Chondrocyte (in vitro differentiated cells): ENCODE measurements at regions not wholly inside any gene's neighbourhood (a gene's known extent, or its start where the extent isn't known, plus 50 kb on each side); places are given as distances from the start of the nearest gene placed in this dataset.
"Not testable (repeated sequence)": the region's sequence is repeated elsewhere in the genome, so short reads cannot be mapped to it uniquely, and the experiment has no call there.

Experiments
- DNase-seq: peaks from one replicate; pipeline ENCODE4 v3.0.0; 2021; ENCODE audit warnings: mixed read lengths, low spot score
- H3K27ac Mint-ChIP-seq: one replicate; pipeline ENCODE4 v1.8.0; 2021; ENCODE audit warnings: mild to moderate bottlenecking, moderate library complexity, mixed read lengths; ENCODE audit not compliant: unreplicated experiment
- H3K27me3 Mint-ChIP-seq: 2 replicates; pipeline ENCODE4 v1.8.0; 2021; ENCODE audit warnings: low read depth, mixed read lengths
- H3K36me3 Mint-ChIP-seq: 2 replicates; pipeline ENCODE4 v1.8.0; 2021; ENCODE audit warnings: low read depth, mixed read lengths
- H3K4me1 Mint-ChIP-seq: 2 replicates; pipeline ENCODE4 v1.8.0; 2021; ENCODE audit warnings: low read depth, mild to moderate bottlenecking, mixed read lengths
- H3K4me3 Mint-ChIP-seq: one replicate; pipeline ENCODE4 v1.8.0; 2021; ENCODE audit warnings: mild to moderate bottlenecking, moderate library complexity, mixed read lengths; ENCODE audit not compliant: unreplicated experiment
- H3K9me3 Mint-ChIP-seq: 2 replicates; pipeline ENCODE4 v1.8.0; 2021; ENCODE audit warnings: low read depth, mixed read lengths
- TF ChIP-seq, protein P1 (sequence below): fragments of 200-600 bp; sonication (generic); IDR thresholded peaks from 2 replicates; pipeline ENCODE4 v1.5.0; 2021; ENCODE audit warnings: antibody characterized with exemption, mild to moderate bottlenecking, moderate library complexity

DNA sequence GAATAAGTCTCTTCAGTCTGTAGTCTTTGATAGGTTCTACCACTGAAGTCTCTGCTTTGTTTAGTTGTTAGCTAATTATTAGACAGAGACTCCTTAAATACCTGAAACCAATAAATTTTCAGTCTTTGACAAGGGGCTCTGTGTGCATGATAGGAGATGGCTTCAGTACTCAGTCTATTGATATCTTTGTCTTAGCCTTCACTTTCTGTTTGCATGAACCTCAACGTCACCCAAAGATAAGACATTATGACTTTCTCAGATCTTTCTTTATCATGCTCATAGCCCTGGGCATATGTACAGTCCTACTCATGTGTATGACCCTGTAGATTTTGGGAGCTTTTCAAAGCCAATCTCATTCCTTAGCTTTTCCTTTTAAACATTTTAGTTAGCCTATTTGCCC, 183.5 kb upstream of the GCFC2 start:
- Mint-ChIP-seq H3K4me1 (no peaks in the 10 kb centered on the region), H3K36me3 (no peaks in the 10 kb centered on the region), H3K9me3 (no peaks in the 10 kb centered on the region), H3K27me3 (peaks cover 28% of the 10 kb centered on the region), H3K4me3 (no peak overlapping the region), H3K27ac (no peak overlapping the region)
- DNase-seq, result no peak
- TF ChIP-seq, protein P1, sequence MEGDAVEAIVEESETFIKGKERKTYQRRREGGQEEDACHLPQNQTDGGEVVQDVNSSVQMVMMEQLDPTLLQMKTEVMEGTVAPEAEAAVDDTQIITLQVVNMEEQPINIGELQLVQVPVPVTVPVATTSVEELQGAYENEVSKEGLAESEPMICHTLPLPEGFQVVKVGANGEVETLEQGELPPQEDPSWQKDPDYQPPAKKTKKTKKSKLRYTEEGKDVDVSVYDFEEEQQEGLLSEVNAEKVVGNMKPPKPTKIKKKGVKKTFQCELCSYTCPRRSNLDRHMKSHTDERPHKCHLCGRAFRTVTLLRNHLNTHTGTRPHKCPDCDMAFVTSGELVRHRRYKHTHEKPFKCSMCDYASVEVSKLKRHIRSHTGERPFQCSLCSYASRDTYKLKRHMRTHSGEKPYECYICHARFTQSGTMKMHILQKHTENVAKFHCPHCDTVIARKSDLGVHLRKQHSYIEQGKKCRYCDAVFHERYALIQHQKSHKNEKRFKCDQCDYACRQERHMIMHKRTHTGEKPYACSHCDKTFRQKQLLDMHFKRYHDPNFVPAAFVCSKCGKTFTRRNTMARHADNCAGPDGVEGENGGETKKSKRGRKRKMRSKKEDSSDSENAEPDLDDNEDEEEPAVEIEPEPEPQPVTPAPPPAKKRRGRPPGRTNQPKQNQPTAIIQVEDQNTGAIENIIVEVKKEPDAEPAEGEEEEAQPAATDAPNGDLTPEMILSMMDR, result no peak

DNA sequence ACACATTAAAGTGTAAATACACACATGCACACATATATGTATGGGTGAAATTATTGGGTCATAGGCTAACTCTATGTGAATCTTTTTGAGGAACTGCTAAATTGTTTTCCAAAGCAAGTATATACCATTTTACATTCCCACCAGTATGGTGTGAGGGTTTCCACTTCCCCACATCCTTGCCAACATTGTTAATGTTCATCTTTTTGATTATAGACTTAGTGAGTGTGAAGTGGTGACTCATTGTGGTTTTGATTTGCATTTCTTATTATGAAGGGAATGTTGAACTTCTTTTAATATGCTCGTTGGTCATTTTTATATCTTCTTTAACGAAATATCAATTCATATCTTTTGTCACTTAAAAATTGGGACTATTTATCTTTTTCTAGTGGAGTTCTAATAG, 181.8 kb upstream of the GCFC2 start:
- no peak overlapping the region for H3K27ac Mint-ChIP-seq
- H3K36me3 Mint-ChIP-seq, result no peaks in the 10 kb centered on the region
- no peaks in the 10 kb centered on the region for H3K4me1 Mint-ChIP-seq
- no peak for DNase-seq
- H3K4me3 Mint-ChIP-seq, result no peak overlapping the region
- no peaks in the 10 kb centered on the region for H3K9me3 Mint-ChIP-seq
- TF ChIP-seq, protein P1, result no peak
- peaks cover 35% of the 10 kb centered on the region for H3K27me3 Mint-ChIP-seq

DNA sequence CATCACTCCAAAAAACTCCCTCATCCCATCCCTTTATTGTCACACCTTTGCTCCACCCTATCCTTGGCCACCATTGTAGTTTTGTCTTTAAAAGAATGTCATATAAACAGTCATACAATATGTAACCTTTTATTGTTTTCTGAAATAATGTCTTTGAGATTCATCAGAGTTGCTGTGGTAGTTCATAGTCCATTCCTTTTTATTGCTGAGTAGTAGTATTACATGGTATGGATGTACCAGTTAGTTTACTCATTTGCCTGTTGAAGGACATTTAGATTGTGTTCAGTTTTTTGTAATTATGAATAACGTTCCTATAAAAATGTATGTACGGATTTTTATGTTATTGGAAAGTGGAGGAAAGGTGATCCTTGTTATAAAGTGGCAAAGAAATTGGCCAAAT, 171.8 kb upstream of the GCFC2 start:
- Mint-ChIP-seq H3K27ac (no peak overlapping the region), H3K27me3 (peaks cover 12% of the 10 kb centered on the region), H3K4me3 (no peak overlapping the region), H3K9me3 (no peaks in the 10 kb centered on the region), H3K36me3 (no peaks in the 10 kb centered on the region), H3K4me1 (no peaks in the 10 kb centered on the region)
- TF ChIP-seq, protein P1, result no peak
- no peak for DNase-seq

DNA sequence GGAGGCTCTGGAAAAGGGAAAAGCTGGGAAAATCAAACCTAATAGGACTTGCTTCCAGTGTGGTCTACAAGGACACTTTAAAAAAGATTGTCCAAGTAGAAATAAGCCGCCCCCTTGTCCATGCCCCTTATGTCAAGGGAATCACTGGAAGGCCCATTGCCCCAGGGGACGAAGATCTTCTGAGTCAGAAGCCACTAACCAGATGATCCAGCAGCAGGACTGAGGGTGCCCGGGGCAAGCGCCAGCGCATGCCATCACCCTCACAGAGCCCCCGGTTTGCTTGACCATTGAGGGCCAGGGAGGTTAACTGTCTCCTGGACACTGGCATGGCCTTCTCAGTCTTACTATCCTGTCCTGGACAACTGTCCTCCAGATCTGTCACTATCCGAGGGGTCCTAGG, 164.9 kb upstream of the GCFC2 start:
- not testable (repeated sequence) for H3K27ac Mint-ChIP-seq, DNase-seq, H3K9me3 Mint-ChIP-seq, H3K4me1 Mint-ChIP-seq, H3K36me3 Mint-ChIP-seq, H3K4me3 Mint-ChIP-seq, H3K27me3 Mint-ChIP-seq

DNA sequence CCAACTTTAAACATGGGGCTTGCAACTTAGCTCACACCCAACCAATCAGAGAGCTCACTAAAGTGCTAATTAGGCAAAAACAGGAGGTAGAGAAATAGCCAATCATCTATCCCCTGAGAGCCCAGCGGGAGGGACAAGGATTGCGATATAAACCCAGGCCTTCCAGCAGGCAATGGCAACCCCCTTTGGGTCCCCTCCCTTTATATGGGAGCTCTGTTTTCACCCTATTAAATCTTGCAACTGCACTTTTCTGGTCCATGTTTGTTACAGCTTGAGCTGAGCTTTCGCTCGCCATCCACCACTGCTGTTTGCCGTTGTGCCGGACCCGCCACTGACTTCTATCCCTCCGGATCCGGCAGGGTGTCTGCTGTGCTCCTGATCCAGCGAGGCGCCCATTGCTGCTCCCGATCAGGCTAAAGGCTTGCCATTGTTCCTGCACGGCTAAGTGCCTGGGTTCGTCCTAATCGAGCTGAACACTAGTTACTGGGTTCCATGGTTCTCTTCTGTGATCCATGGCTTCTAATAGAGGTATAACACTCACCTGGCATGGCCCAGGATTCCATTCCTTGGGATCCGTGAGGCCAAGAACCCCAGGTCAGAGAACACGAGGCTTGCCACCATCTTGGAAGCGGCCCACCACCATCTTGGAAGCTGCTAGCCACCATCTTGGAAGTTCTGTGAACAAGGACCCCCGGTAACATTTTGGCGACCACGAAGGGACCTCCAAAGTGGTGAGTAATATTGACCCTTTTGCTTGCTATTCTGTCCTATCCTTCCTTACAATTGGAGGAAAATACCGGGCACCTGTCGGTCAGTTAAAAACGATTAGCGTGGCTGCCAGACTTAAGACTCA, 161.3 kb upstream of the GCFC2 start:
- H3K27me3 Mint-ChIP-seq, result peaks cover 10% of the 10 kb centered on the region
- DNase-seq, H3K4me3 Mint-ChIP-seq, H3K9me3 Mint-ChIP-seq, H3K27ac Mint-ChIP-seq, H3K36me3 Mint-ChIP-seq, H3K4me1 Mint-ChIP-seq: not testable (repeated sequence)

DNA sequence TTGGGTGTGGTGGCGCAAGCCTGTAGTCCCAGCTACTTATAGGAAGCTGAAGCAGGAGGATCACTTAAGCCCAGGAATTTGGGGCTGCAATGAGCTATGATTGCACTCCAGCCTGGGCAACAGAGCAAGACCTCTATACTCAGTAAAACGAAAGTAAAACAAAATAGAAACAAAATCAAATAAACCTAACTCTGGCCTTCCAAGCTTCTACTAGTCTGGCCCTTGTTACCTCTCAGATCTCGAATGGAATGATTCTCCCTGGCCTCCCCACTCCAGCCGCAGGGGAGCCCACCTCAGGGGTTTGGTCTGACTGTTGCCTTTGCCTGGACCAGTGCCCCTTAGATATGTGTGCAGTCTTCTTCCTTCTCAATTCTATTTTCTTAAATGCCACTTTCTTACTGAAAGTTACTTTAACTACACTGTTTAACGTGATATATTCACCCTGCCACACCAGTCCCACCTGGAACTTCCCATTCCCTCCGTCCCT, 160.0 kb upstream of the GCFC2 start:
- DNase-seq, result no peak
- H3K27ac Mint-ChIP-seq, result no peak overlapping the region
- TF ChIP-seq, protein P1, result no peak
- H3K27me3 Mint-ChIP-seq, result peaks cover 15% of the 10 kb centered on the region
- H3K4me3 Mint-ChIP-seq, result no peak overlapping the region
- H3K4me1 Mint-ChIP-seq, result no peaks in the 10 kb centered on the region
- no peaks in the 10 kb centered on the region for H3K36me3 Mint-ChIP-seq
- H3K9me3 Mint-ChIP-seq, result no peaks in the 10 kb centered on the region
